HL-60/S4 treated with phorbol 12-myristate 13-acetate at 8.2 ng/mL for 4 days and 3 days (cell line): ENCODE measurements at regions not wholly inside any gene's neighbourhood (a gene's known extent, or its start where the extent isn't known, plus 50 kb on each side); places are given as distances from the start of the nearest gene placed in this dataset.
"Not testable (repeated sequence)": the region's sequence is repeated elsewhere in the genome, so short reads cannot be mapped to it uniquely, and the experiment has no call there.

Experiments
- in situ Hi-C: fragments of 300-500 bp; cut with MboI; formaldehyde crosslinking; loops from 2 replicates; pipeline ENCODE4 v1.15.0; 2022; ENCODE audit warnings: low sequenced_read_pairs

GRCh38 chr17:54455251-54455868 is 445.3 kb upstream of the TOM1L1 start:
- in situ Hi-C loops, result no loop called here

- in situ Hi-C loops, result not testable (repeated sequence)
Measured at GRCh38 chr17:54465443-54465842, 435.2 kb upstream of the TOM1L1 start.

- in situ Hi-C loops, result no loop called here
Measured at GRCh38 chr17:54466875-54467274, 433.8 kb upstream of the TOM1L1 start.

- in situ Hi-C loops, result no loop called here
Measured at GRCh38 chr17:54482843-54483242, 417.8 kb upstream of the TOM1L1 start.

- in situ Hi-C loops, result no loop called here
Measured at GRCh38 chr17:54493691-54494090, 407.0 kb upstream of the TOM1L1 start.

- in situ Hi-C loops, result no loop called here
Measured at GRCh38 chr17:54494721-54495715, 405.6 kb upstream of the TOM1L1 start.

GRCh38 chr17:54505404-54505803 is 395.2 kb upstream of the TOM1L1 start:
- in situ Hi-C loops, result no loop called here

GRCh38 chr17:54518706-54519105 is 381.9 kb upstream of the TOM1L1 start:
- in situ Hi-C loops, result no loop called here

- in situ Hi-C loops, result no loop called here
Measured at GRCh38 chr17:54521137-54521536, 379.5 kb upstream of the TOM1L1 start.

- in situ Hi-C loops, result no loop called here
Measured at GRCh38 chr17:54524501-54524900, 376.2 kb upstream of the TOM1L1 start.

- in situ Hi-C loops, result loop anchor here (25.0 kb wide), 2 partner anchors 91 to 109 kb away; no protein-coding TSS in a partner anchor
Measured at GRCh38 chr17:54527941-54528340, 372.7 kb upstream of the TOM1L1 start.

- in situ Hi-C loops, result loop anchor here (25.0 kb wide), 2 partner anchors 93 to 107 kb away; no protein-coding TSS in a partner anchor
Measured at GRCh38 chr17:54530398-54530797, 370.3 kb upstream of the TOM1L1 start.

- in situ Hi-C loops, result loop anchor here (25.0 kb wide), 2 partner anchors 99 to 101 kb away; no protein-coding TSS in a partner anchor
Measured at GRCh38 chr17:54536306-54536705, 364.3 kb upstream of the TOM1L1 start.

- in situ Hi-C loops, result loop anchor here (25.0 kb wide), 2 partner anchors 100 kb away; no protein-coding TSS in a partner anchor
Measured at GRCh38 chr17:54537656-54538055, 363.0 kb upstream of the TOM1L1 start.

- in situ Hi-C loops, result loop anchor here (25.0 kb wide), 2 partner anchors 93 to 107 kb away; no protein-coding TSS in a partner anchor
Measured at GRCh38 chr17:54544249-54544648, 356.4 kb upstream of the TOM1L1 start.

- in situ Hi-C loops, result no loop called here
Measured at GRCh38 chr17:54559883-54560282, 340.8 kb upstream of the TOM1L1 start.

- in situ Hi-C loops, result no loop called here
Measured at GRCh38 chr17:54608634-54609155, 292.0 kb upstream of the TOM1L1 start.

- in situ Hi-C loops, result no loop called here
Measured at GRCh38 chr17:54620399-54620978, 280.2 kb upstream of the TOM1L1 start.

GRCh38 chr17:54623746-54624145 is 276.9 kb upstream of the TOM1L1 start:
- in situ Hi-C loops, result no loop called here

- in situ Hi-C loops, result loop anchor here (25.0 kb wide), 1 partner anchor 89 kb away; no protein-coding TSS in a partner anchor
Measured at GRCh38 chr17:54626146-54626703, 274.4 kb upstream of the TOM1L1 start.

- in situ Hi-C loops, result loop anchor here (25.0 kb wide), 1 partner anchor 102 kb away; no protein-coding TSS in a partner anchor
Measured at GRCh38 chr17:54639426-54639825, 261.2 kb upstream of the TOM1L1 start.
